C4-2B (cell line): ENCODE measurements at regions not wholly inside any gene's neighbourhood (a gene's known extent, or its start where the extent isn't known, plus 50 kb on each side); places are given as distances from the start of the nearest gene placed in this dataset.

ENCODE experiments used
- H3K27ac ChIP-seq: fragments of 450-650 bp; 2 replicates; pipeline ENCODE4 v1.5.1; 2017
- CTCF ChIP-seq: fragments of 450-650 bp; conservative IDR thresholded peaks from 2 replicates; pipeline ENCODE4 v1.5.1; 2017; ENCODE audit warnings: mild to moderate bottlenecking
- ZFX ChIP-seq: fragments of 450-650 bp; IDR thresholded peaks from 2 replicates; pipeline ENCODE4 v1.6.1; 2017

DNA sequence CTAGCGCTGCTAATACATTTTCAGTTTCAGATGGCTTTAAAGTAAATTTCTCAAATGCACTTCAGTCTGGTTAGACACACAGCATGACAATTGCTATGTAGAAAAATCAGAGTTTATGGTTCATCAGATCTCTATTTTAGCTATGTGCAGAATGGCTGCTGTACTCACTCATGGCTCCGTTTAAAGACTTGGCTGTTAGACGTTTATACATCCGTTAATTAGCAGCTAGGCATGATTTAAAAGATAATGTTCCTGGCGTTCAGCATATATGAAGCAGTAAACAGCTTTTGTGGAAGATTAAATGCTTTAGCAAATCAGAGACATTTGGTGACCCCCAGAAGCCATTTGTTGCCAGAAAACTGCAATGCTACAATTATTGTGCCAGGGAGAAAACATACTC is 350.0 kb upstream of the MANEA start:
- TF ChIP-seq CTCF, result no peak
- TF ChIP-seq ZFX, result no peak
- no peak overlapping the region for H3K27ac ChIP-seq

DNA sequence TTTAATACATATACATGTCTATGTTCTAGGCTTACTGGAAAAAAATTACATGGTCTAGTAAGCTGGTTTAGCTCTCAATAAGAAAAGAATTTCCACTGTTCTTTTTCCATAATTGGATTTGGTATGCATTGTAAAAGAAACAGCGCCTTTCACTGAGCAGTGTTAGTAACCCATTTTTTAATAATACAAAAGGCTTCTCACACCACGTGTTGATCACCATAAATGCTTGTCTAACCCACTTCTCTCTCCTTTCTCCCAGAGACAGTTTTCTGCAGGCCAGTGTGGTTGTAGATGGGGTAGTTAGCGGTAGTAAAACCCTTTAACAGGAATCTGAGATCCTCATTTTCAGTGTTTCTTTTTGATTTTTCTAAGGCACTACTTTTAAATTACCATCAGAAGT is 348.7 kb upstream of the MANEA start:
- no peak overlapping the region for H3K27ac ChIP-seq
- TF ChIP-seq CTCF (no peak), ZFX (no peak)

DNA sequence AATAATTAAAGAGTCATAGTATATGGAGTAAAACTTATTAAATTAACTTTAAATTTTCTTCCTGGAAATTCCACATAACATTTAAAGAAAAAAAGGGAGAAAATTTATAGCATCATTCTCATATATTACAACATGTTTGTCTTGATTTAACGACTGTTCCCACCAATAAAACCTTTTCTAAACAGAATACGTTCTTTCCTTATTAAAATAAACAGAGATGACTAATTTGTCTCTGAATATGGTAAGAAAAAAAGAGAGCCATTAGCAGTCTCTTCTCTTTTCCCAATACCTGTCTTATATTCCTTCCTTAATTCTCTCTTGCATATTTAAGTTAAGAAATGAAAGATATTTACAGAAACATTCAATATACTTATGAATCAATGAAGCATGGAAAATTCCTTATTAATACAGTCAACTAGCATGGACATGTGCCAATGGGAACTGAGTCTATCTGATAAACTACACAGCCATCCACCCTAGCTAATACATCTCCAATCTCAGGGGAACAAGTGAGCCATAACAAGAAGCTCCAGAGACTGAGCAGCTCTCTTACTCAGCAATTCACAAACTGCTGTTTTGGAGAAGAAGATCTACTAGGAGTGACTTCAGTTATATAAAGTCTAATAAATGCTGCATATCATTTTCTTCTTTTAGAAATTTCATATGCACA is 347.1 kb upstream of the MANEA start:
- TF ChIP-seq CTCF, result no peak
- TF ChIP-seq ZFX, result no peak
- H3K27ac ChIP-seq, result no peak overlapping the region

- TF ChIP-seq CTCF, result no peak
- TF ChIP-seq ZFX, result no peak
These were observed 345.9 kb upstream of the MANEA start for GRCh38 chr6:95231416-95231815.

DNA sequence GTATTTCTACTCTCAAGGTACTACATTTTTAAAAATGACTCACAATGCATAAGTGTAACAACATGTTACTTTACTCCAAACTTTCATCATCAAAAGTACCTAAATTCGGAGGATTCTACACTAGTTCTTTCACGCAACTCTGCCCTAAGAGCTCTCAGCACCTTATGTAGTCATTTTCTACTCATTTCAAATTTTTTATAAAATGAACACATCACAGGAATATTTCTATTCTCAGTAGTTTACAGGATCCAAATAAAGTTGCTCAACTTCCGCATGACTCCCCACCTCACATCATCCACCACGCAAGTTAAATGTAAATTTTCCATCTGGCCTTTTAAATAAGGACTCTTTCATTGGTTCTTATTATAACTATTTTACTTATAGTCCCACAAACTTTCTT is 344.9 kb upstream of the MANEA start:
- TF ChIP-seq ZFX (no peak), CTCF (no peak)
- H3K27ac ChIP-seq, result no peak overlapping the region

More at GRCh38 chr6:95231416-95231815, 345.9 kb upstream of the MANEA start:
- H3K27ac ChIP-seq, result no peak overlapping the region

GRCh38 chr6:95233879-95234278 is 343.5 kb upstream of the MANEA start:
- H3K27ac ChIP-seq, result no peak overlapping the region
- TF ChIP-seq CTCF, result no peak
- TF ChIP-seq ZFX, result no peak

- TF ChIP-seq CTCF (no peak), ZFX (no peak)
- no peak overlapping the region for H3K27ac ChIP-seq
These were observed 336.8 kb upstream of the MANEA start for GRCh38 chr6:95240514-95240913.
